GM23338 (cell line): ENCODE measurements at regions not wholly inside any gene's neighbourhood (a gene's known extent, or its start where the extent isn't known, plus 50 kb on each side); places are given as distances from the start of the nearest gene placed in this dataset.

ENCODE experiments used
- EZH2 ChIP-seq: fragments of 200-600 bp; sonication (generic); IDR thresholded peaks from one replicate; pipeline ENCODE4 v1.8.0; 2017; ENCODE audit warnings: antibody characterized with exemption, mild to moderate bottlenecking, low read depth; ENCODE audit not compliant: unreplicated experiment
- EZH2phosphoT487 ChIP-seq: fragments of 200-600 bp; sonication (generic); IDR thresholded peaks from one replicate; pipeline ENCODE4 v1.8.1; 2018; ENCODE audit warnings: antibody characterized with exemption; ENCODE audit not compliant: unreplicated experiment
- JUNB ChIP-seq: IDR thresholded peaks from one replicate; pipeline ENCODE4 v1.6.1; 2016; ENCODE audit warnings: antibody characterized with exemption; ENCODE audit not compliant: unreplicated experiment
- POLR2AphosphoS5 ChIP-seq: IDR thresholded peaks from 2 replicates; pipeline ENCODE4 v1.6.1; 2016; ENCODE audit warnings: antibody characterized with exemption, low read depth
- TF ChIP-seq, protein P1 (sequence below), 2 experiments: fragments of 200-600 bp in 1 of 2; sonication (generic) in 1 of 2; conservative IDR thresholded peaks; 2 replicates each; pipeline versions ENCODE4 v1.5.1 to v1.6.1; 2016 to 2017; ENCODE audit warnings: antibody characterized with exemption in 2 of 2, low read depth in 2 of 2, mild to moderate bottlenecking in 2 of 2, moderate library complexity in 1 of 2
- TF ChIP-seq, protein P2 (sequence below): IDR thresholded peaks from one replicate; pipeline ENCODE4 v1.6.1; 2018; ENCODE audit warnings: antibody characterized with exemption; ENCODE audit not compliant: unreplicated experiment

DNA sequence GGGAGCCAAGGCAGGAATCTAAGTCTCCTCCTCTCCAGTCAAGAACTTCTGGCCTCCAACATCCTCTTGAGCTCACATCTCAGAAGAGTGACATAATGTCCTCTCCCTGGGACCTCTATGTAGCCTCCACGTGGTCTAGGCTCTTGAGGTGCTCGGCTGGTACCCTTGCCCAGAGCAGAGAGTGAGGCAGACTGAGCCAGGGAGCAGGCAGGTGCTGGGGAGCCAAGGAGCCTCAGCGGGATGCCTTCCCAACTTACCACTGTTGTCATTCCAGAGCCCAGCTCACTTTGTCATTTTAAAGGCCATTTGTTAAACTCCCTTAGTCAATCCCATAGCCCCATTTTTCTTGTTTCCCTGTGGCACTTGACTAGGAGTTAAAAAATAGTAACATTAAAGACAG is 52.1 kb upstream of the DUSP22 start:
- TF ChIP-seq, protein P1, sequence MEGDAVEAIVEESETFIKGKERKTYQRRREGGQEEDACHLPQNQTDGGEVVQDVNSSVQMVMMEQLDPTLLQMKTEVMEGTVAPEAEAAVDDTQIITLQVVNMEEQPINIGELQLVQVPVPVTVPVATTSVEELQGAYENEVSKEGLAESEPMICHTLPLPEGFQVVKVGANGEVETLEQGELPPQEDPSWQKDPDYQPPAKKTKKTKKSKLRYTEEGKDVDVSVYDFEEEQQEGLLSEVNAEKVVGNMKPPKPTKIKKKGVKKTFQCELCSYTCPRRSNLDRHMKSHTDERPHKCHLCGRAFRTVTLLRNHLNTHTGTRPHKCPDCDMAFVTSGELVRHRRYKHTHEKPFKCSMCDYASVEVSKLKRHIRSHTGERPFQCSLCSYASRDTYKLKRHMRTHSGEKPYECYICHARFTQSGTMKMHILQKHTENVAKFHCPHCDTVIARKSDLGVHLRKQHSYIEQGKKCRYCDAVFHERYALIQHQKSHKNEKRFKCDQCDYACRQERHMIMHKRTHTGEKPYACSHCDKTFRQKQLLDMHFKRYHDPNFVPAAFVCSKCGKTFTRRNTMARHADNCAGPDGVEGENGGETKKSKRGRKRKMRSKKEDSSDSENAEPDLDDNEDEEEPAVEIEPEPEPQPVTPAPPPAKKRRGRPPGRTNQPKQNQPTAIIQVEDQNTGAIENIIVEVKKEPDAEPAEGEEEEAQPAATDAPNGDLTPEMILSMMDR (conservative IDR thresholded peaks at IDR 0.05; ENCODE audit: low read depth in 2 of 2): no peak
- TF ChIP-seq EZH2 (no peak), EZH2phosphoT487 (no peak), POLR2AphosphoS5 (no peak), JUNB (no peak)
- TF ChIP-seq, protein P2, sequence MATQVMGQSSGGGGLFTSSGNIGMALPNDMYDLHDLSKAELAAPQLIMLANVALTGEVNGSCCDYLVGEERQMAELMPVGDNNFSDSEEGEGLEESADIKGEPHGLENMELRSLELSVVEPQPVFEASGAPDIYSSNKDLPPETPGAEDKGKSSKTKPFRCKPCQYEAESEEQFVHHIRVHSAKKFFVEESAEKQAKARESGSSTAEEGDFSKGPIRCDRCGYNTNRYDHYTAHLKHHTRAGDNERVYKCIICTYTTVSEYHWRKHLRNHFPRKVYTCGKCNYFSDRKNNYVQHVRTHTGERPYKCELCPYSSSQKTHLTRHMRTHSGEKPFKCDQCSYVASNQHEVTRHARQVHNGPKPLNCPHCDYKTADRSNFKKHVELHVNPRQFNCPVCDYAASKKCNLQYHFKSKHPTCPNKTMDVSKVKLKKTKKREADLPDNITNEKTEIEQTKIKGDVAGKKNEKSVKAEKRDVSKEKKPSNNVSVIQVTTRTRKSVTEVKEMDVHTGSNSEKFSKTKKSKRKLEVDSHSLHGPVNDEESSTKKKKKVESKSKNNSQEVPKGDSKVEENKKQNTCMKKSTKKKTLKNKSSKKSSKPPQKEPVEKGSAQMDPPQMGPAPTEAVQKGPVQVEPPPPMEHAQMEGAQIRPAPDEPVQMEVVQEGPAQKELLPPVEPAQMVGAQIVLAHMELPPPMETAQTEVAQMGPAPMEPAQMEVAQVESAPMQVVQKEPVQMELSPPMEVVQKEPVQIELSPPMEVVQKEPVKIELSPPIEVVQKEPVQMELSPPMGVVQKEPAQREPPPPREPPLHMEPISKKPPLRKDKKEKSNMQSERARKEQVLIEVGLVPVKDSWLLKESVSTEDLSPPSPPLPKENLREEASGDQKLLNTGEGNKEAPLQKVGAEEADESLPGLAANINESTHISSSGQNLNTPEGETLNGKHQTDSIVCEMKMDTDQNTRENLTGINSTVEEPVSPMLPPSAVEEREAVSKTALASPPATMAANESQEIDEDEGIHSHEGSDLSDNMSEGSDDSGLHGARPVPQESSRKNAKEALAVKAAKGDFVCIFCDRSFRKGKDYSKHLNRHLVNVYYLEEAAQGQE: no peak
